Choroid plexus epithelial cell (primary cell): ENCODE measurements at regions not wholly inside any gene's neighbourhood (a gene's known extent, or its start where the extent isn't known, plus 50 kb on each side); places are given as distances from the start of the nearest gene placed in this dataset.

Experiments used
- DNase-seq: peaks from one replicate; pipeline ENCODE4 v3.0.0-alpha.2; 2010; ENCODE audit warnings: low read depth
- H3K4me3 ChIP-seq: 2 replicates; pipeline ENCODE4 v1.5.1; 2011; ENCODE audit warnings: low read depth, mild to moderate bottlenecking, control low read depth, low read length, moderate library complexity
- CTCF ChIP-seq: conservative IDR thresholded peaks from 2 replicates; pipeline ENCODE4 v1.5.1; 2011; ENCODE audit warnings: low read depth, mild to moderate bottlenecking, control low read depth, inconsistent platforms, low read length, moderate library complexity

DNA sequence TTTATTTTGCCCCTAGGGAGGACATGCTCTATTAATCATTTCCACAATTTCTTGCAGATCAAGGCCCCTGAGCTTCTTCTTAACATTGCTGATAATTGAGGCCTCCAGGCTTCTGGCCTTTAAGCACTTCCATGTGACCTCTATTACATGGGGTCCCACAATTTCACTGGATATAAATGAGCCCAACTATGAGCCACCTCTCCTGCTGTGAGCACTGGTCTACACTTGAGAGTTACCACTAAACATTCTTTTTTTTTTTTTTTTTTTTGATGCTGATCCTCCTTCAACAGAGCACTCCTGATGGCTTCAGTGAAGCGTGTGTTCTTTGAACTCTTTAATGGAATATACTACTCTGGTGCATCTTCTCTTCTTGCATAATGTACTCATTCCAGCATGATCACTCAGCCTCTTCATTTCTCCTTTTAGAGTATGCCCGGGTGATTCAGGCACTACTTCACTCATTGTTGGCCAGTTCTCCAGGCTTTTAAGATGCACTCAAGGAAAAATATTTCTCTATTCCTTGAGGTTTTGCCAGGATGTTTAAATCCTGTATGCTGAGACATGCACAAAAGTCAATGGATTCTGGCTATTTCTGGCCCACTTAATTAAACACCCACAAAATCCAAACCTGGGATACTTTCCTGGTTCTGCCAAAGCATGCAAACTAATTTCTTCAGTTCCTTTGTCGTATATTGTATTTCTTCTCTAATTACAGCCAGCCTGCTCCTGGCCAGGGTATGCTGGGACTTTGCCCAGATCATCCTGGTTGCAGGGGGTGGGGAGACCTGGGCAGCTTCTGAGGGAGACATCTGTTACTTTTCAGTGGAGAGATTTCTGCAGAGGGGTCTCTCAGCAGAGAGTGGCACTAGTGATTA lies 257.8 kb upstream of the LUZP2 start:
- no peak overlapping the region for H3K4me3 ChIP-seq
- no peak for TF ChIP-seq CTCF
- peak; percentile 82 for DNase-seq

GRCh38 chr11:24239930-24240329 lies 256.9 kb upstream of the LUZP2 start:
- H3K4me3 ChIP-seq, result no peak overlapping the region
- DNase-seq, result no peak
- no peak for TF ChIP-seq CTCF

DNA sequence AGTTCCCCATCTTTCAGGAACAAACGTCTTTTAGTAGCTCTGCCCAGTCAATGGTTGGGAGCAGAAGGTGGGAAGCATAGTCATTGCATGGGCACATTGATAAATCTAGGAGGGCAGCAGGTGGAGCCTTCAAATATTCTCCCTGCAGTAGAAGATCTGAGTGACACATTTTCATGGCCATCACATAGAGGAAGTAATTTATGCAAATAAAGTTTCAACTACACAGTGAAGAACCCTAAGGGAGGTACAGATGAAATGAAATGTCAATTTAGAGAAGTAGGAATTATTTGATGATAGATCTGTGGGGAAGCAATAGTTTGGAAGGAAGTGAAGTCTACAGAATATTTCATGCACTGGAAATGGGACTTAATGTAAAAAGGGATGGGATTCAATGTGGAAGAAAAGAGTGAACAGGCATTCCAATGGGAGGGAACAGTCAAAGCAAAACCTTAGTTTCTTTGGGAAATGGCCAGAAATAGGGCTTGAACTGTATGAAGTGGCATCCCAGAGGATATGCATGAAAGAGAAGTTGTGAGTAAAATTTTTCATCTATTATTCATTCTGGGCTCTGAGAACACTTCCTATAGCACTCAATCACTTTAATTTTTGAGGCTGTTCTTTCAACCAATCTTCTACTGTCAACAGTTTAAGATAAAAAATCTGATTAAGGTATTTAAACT lies 256.2 kb upstream of the LUZP2 start:
- H3K4me3 ChIP-seq, result no peak overlapping the region
- no peak for TF ChIP-seq CTCF
- no peak for DNase-seq

DNA sequence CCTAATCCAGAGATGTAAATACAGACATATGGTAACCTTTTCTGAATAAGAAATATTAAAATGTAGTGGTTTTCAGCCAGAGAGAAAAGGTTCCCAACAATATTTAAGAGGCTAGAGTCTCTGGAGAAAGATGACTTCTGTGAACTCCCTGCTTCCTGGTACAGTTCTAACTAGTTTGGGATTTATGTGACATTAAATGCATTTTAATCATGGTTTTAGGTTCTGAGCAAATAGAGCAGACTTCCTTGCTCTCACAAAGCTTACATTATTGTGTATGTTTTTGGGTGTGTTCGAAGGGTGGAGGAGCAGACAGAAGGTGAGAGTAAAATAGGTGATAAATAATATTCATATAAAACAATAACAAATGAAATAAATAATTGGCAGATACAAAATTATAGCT lies 250.1 kb upstream of the LUZP2 start:
- TF ChIP-seq CTCF, result no peak
- DNase-seq, result no peak
- no peak overlapping the region for H3K4me3 ChIP-seq

DNA sequence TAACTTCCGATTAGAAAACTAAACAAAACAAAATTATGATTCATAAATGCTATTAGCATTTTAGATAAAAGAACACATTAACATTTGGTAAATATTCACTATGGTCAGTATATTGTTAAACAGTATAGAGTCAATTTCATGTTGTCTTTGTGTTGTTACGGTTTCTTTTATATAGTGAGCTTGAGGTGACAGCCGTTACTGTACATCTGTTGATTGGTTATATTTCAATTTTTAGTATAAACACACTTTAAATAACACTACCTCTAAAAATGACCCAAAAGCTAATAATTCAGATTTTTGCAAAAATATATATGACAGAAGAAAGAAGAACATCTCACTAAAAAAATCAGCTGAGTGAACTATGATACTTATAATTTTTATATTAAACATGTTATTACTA lies 249.0 kb upstream of the LUZP2 start:
- no peak for TF ChIP-seq CTCF
- H3K4me3 ChIP-seq, result no peak overlapping the region
- DNase-seq, result no peak

GRCh38 chr11:24249921-24250320 lies 246.9 kb upstream of the LUZP2 start:
- no peak overlapping the region for H3K4me3 ChIP-seq
- no peak for TF ChIP-seq CTCF
- no peak for DNase-seq
